Stimulated activated CD4-positive, alpha-beta T cell treated with anti-CD3 and anti-CD28 coated beads, Interleukin-4, amount 100 ng/mL, for 48 hours (primary cell): ENCODE measurements at regions not wholly inside any gene's neighbourhood (a gene's known extent, or its start where the extent isn't known, plus 50 kb on each side); places are given as distances from the start of the nearest gene placed in this dataset.

Source experiments
- DNase-seq, 2 donors: peaks; one replicate each; pipeline ENCODE4 v3.0.0-alpha.2; 2020; ENCODE audit warnings: low read depth in 2 of 2

DNA sequence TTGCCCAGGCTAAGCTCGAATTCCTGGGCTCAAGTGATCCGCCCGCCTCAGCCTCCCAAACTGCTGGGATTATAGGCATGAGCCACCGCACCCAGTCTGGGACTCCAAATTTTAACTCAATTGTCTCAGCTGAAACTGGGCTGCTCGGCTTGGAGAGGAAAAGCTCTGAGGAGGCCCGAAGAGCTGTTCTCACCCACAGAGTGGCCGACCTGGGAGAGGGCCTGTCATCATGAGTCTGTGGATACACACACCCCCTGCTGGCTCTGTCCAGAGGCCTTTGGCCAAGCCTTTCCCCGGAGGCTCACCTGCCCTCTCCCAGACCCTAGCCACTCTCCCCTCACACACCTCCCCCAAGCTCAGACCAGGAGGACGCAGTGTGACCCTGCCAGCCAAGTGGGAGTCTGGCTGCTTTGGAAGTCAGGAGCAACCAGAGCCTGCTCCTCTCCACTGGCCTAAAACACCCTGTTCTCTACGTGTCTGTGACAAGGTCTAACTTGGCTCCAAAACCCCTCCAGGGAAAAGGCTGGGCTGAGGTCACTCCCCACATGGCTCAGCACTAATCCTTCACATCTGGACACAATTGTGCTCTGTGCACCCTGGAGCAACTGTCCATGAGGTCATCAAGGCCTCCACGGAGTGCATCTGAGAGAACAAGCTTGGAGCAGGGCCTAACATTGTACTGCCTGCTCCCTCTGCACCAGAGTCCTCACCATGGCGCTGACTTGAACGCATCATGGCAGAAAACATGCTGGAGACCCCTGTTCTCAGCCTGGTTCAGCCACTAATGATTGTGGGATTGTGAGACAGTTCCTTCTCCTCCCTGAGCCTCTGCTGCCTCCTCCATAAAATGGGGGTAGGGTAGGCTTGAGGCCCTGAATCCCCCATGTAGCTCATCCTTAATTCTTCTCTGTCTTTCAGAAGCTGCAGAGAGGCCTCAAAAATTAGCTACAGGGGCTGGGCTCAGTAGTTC lies 49.9 kb upstream of the RAB6C start:
- no peak for DNase-seq
